ENCODE measurements at regions not wholly inside any gene's neighbourhood (a gene's known extent, or its start where the extent isn't known, plus 50 kb on each side); places are given as distances from the start of the nearest gene placed in this dataset.

- dilution Hi-C loops (cut with MboI; ENCODE audit: extremely low pct_ligation_motif_present, low sequenced_read_pairs) (no loop called here), intact Hi-C loops (cut with micrococcal nuclease) (no loop called here)
- FAIRE-seq = no peak
- H3K27ac ChIP-seq (ENCODE audit: insufficient read depth, low read depth, low read length) = no peak overlapping the region
- ChIA-PET POLR2A (no interaction called here), CTCF (no interaction called here)
- no peak overlapping the region for H3K4me3 ChIP-seq (replicated peaks in 1 of 3; ENCODE audit: insufficient read depth in 1 of 3, low read depth in 1 of 3, low read length in 3 of 3)
- H3K4me1 ChIP-seq (ENCODE audit: control insufficient read depth, extremely low read depth, insufficient read depth, low read length) = no peaks in the 10 kb centered on the region
- no peak overlapping the region for H3K4me2 ChIP-seq (ENCODE audit: insufficient read depth, low read length)
- H3K79me2 ChIP-seq (ENCODE audit: control insufficient read depth, insufficient read depth, low read length) = no peaks in the 10 kb centered on the region
- TF ChIP-seq MAX (IDR thresholded peaks at IDR 0.05; ENCODE audit: insufficient read depth, insufficient read length) (no peak), EZH2 (IDR thresholded peaks at IDR 0.05; ENCODE audit: borderline replicate concordance, low read depth, low read length, severe bottlenecking) (no peak), POLR2AphosphoS5 (IDR thresholded peaks at IDR 0.05; ENCODE audit: insufficient read depth, low read depth, low read length) (no peak), POLR2A (IDR thresholded peaks at IDR 0.05; ENCODE audit: low read depth, low read length) (no peak), CTCF (IDR thresholded peaks at IDR 0.05; ENCODE audit: extremely low read depth in 1 of 2, insufficient read depth in 1 of 2, low read depth in 1 of 2, low read length in 2 of 2) (no peak), GATA2 (IDR thresholded peaks at IDR 0.05; ENCODE audit: insufficient read depth, insufficient read length, low read depth, low read length) (no peak), MYC (IDR thresholded peaks at IDR 0.05; ENCODE audit: low read depth, low read length) (no peak), FOS (IDR thresholded peaks at IDR 0.05; ENCODE audit: borderline replicate concordance, insufficient read depth, low read length) (no peak)
- no TSS peak for BruUV-seq (replicated peaks)
- H3K27me3 ChIP-seq (ENCODE audit: control insufficient read depth in 2 of 2, insufficient read depth in 2 of 2, low read length in 2 of 2) = no peaks in the 10 kb centered on the region
- H3K9ac ChIP-seq (replicated peaks; ENCODE audit: extremely low read depth, insufficient read depth, low read length) = no peak overlapping the region
- no peak overlapping the region for H2AFZ ChIP-seq (ENCODE audit: low read depth, low read length)
- H4K20me1 ChIP-seq (replicated peaks; ENCODE audit: control insufficient read depth, extremely low read depth, insufficient read depth, low read length) = no peaks in the 10 kb centered on the region
- H3K9me3 ChIP-seq (replicated peaks; ENCODE audit: control insufficient read depth, insufficient read depth, low read length) = no peaks in the 10 kb centered on the region
- DNase-seq (ENCODE audit: low read depth, low spot score) = no peak
- no peaks in the 10 kb centered on the region for H3K9me1 ChIP-seq (replicated peaks; ENCODE audit: control insufficient read depth, extremely low read depth, insufficient read depth, low read length)
- no peaks in the 10 kb centered on the region for H3K36me3 ChIP-seq (ENCODE audit: control insufficient read depth in 2 of 2, extremely low read depth in 1 of 2, insufficient read depth in 2 of 2, low read length in 2 of 2)
Observed at GRCh38 chr13:82698941-82699340, 1183.3 kb downstream of the SLITRK1 start.

Measured in endothelial cell of umbilical vein (primary cell).